ENCODE measurements at regions not wholly inside any gene's neighbourhood (a gene's known extent, or its start where the extent isn't known, plus 50 kb on each side); places are given as distances from the start of the nearest gene placed in this dataset.

DNA sequence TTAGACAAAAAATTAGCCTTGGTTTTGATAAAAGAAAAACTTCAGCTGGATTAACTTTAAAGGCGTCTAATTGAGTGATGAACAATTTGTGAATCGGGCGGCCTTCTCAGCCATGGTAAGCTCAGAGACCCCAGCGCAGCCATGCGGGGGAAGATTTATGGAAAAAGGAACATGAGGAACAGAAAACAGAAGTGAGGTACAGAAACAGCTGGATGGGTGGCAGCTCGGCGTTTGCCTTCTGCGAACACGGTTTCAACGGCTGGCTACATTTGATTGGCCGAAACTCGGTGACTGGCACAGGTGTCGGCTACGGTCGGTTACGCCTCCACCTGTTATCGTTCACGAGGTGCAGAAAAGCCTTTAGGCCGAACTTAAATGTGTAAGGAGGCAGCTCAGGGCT is 401.4 kb upstream of the FAT1 start:
- TF ChIP-seq, protein P1, sequence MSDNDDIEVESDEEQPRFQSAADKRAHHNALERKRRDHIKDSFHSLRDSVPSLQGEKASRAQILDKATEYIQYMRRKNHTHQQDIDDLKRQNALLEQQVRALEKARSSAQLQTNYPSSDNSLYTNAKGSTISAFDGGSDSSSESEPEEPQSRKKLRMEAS (IDR thresholded peaks at IDR 0.05) = no peak
- TF ChIP-seq CREB1 (IDR thresholded peaks at IDR 0.05; ENCODE audit: low read depth) (no peak), NFIC (IDR thresholded peaks at IDR 0.05) (no peak), YY1 (IDR thresholded peaks at IDR 0.05; ENCODE audit: low read depth) (no peak), TCF12 (IDR thresholded peaks at IDR 0.05; ENCODE audit: low read depth) (no peak), EGR1 (IDR thresholded peaks at IDR 0.05) (no peak), RAD21 (IDR thresholded peaks at IDR 0.05; ENCODE audit: low read depth) (no peak), CEBPB (IDR thresholded peaks at IDR 0.05) (no peak), FOXM1 (IDR thresholded peaks at IDR 0.05; ENCODE audit: borderline replicate concordance, low read depth) (no peak), TEAD4 (IDR thresholded peaks at IDR 0.05) (no peak), TAF1 (IDR thresholded peaks at IDR 0.05; ENCODE audit: low read depth) (no peak), EP300 (IDR thresholded peaks at IDR 0.05; ENCODE audit: borderline replicate concordance) (no peak), ZBTB7A (IDR thresholded peaks at IDR 0.05; ENCODE audit: low read depth) (no peak)
- TF ChIP-seq, protein P2, sequence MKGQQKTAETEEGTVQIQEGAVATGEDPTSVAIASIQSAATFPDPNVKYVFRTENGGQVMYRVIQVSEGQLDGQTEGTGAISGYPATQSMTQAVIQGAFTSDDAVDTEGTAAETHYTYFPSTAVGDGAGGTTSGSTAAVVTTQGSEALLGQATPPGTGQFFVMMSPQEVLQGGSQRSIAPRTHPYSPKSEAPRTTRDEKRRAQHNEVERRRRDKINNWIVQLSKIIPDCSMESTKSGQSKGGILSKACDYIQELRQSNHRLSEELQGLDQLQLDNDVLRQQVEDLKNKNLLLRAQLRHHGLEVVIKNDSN (IDR thresholded peaks at IDR 0.05) = no peak
- TF ChIP-seq, protein P3, sequence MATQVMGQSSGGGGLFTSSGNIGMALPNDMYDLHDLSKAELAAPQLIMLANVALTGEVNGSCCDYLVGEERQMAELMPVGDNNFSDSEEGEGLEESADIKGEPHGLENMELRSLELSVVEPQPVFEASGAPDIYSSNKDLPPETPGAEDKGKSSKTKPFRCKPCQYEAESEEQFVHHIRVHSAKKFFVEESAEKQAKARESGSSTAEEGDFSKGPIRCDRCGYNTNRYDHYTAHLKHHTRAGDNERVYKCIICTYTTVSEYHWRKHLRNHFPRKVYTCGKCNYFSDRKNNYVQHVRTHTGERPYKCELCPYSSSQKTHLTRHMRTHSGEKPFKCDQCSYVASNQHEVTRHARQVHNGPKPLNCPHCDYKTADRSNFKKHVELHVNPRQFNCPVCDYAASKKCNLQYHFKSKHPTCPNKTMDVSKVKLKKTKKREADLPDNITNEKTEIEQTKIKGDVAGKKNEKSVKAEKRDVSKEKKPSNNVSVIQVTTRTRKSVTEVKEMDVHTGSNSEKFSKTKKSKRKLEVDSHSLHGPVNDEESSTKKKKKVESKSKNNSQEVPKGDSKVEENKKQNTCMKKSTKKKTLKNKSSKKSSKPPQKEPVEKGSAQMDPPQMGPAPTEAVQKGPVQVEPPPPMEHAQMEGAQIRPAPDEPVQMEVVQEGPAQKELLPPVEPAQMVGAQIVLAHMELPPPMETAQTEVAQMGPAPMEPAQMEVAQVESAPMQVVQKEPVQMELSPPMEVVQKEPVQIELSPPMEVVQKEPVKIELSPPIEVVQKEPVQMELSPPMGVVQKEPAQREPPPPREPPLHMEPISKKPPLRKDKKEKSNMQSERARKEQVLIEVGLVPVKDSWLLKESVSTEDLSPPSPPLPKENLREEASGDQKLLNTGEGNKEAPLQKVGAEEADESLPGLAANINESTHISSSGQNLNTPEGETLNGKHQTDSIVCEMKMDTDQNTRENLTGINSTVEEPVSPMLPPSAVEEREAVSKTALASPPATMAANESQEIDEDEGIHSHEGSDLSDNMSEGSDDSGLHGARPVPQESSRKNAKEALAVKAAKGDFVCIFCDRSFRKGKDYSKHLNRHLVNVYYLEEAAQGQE (IDR thresholded peaks at IDR 0.05; ENCODE audit: low read depth) = no peak

DNA sequence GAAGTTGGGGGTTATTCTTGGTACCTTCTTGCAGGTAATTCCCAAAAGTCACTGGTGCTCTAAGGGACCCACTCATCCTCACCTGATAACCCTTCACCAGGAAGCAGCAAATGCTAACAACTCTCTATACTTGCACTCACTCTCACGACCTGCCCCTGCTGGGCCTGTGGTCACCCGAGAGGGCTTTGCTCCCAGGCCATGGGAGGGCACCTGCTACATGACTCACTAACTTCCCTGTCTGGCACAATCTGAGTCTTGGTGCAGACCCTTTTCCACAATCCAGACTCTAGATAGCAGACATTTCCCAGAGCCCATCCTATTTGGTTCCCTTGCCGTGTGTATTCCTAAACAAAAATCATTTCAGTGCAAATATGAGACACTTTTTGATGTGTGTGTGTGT is 403.8 kb upstream of the FAT1 start:
- no peak for TF ChIP-seq YY1 (IDR thresholded peaks at IDR 0.05; ENCODE audit: low read depth)

DNA sequence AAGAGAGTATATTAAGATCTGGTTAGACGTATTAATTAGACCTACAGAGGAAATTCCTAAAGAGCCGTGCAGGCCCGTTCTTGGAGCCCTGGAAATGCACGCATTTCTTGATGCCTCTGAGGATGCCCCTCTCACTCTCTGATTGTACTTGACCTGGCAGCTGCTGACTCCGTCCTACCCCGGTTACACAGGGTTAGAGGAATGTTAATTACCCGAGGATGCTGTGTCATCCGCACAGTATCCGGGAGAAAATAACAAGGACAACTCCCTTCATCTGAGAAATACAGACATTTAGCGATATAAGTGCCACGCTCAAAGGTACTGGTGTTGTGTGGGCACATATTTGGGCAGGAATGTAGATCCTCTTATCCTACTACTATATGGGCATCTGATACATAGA is 404.6 kb upstream of the FAT1 start:
- TF ChIP-seq TAF1 (IDR thresholded peaks at IDR 0.05; ENCODE audit: low read depth) (no peak), YY1 (IDR thresholded peaks at IDR 0.05; ENCODE audit: low read depth) (no peak), CEBPB (IDR thresholded peaks at IDR 0.05) (no peak), NFIC (IDR thresholded peaks at IDR 0.05) (no peak), TEAD4 (IDR thresholded peaks at IDR 0.05) (no peak), TCF12 (IDR thresholded peaks at IDR 0.05; ENCODE audit: low read depth) (no peak), EP300 (IDR thresholded peaks at IDR 0.05; ENCODE audit: borderline replicate concordance) (no peak), ZBTB7A (IDR thresholded peaks at IDR 0.05; ENCODE audit: low read depth) (no peak), CREB1 (IDR thresholded peaks at IDR 0.05; ENCODE audit: low read depth) (no peak)
- TF ChIP-seq, protein P2 (IDR thresholded peaks at IDR 0.05) = no peak
- TF ChIP-seq, protein P3 (IDR thresholded peaks at IDR 0.05; ENCODE audit: low read depth) = no peak

DNA sequence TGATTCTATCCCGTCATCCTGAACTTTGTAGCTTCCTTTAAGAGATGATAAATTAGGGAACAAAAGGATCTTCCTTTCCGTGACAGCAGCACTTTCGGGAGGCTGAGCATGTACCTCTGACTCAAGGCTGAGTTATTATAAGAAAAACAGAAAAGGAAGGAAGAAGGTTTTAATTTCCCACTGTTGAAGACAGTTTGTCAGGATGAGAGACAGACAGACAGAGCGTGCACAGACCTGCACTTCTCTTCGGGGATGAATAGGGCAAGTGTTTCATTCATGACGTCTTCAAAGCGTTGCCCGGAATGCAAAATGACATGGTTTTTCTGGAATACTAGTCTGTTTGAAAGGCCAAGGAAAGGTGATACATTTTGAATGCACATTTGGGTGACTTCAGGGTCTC is 405.3 kb upstream of the FAT1 start:
- TF ChIP-seq ZBTB7A (IDR thresholded peaks at IDR 0.05; ENCODE audit: low read depth) = no peak
- TF ChIP-seq, protein P3 (IDR thresholded peaks at IDR 0.05; ENCODE audit: low read depth) = no peak
- no peak for TF ChIP-seq CEBPB (IDR thresholded peaks at IDR 0.05)
- TF ChIP-seq RAD21 (IDR thresholded peaks at IDR 0.05; ENCODE audit: low read depth) = no peak
- TF ChIP-seq, protein P2 (IDR thresholded peaks at IDR 0.05) = no peak
- TF ChIP-seq NFIC (IDR thresholded peaks at IDR 0.05) = no peak
- no peak for TF ChIP-seq TEAD4 (IDR thresholded peaks at IDR 0.05)
- no peak for TF ChIP-seq CREB1 (IDR thresholded peaks at IDR 0.05; ENCODE audit: low read depth)
- TF ChIP-seq, protein P1 (IDR thresholded peaks at IDR 0.05) = no peak
- TF ChIP-seq FOXM1 (IDR thresholded peaks at IDR 0.05; ENCODE audit: borderline replicate concordance, low read depth) = no peak
- TF ChIP-seq TCF12 (IDR thresholded peaks at IDR 0.05; ENCODE audit: low read depth) = no peak
- TF ChIP-seq YY1 (IDR thresholded peaks at IDR 0.05; ENCODE audit: low read depth) = no peak
- no peak for TF ChIP-seq EGR1 (IDR thresholded peaks at IDR 0.05)
- no peak for TF ChIP-seq EP300 (IDR thresholded peaks at IDR 0.05; ENCODE audit: borderline replicate concordance)
- TF ChIP-seq TAF1 (IDR thresholded peaks at IDR 0.05; ENCODE audit: low read depth) = no peak

All from Ishikawa (cell line).